ENCODE measurements at regions not wholly inside any gene's neighbourhood (a gene's known extent, or its start where the extent isn't known, plus 50 kb on each side); places are given as distances from the start of the nearest gene placed in this dataset.

GRCh38 chr7:18420748-18421147, 74.8 kb upstream of the HDAC9 start:
- DNase-seq: no peak

GRCh38 chr7:18421297-18422002, 74.1 kb upstream of the HDAC9 start:
- no peak for DNase-seq

- no peak for DNase-seq
Measured at GRCh38 chr7:18425227-18425626, 70.3 kb upstream of the HDAC9 start.

GRCh38 chr7:18425838-18426445, 69.6 kb upstream of the HDAC9 start:
- DNase-seq: no peak

GRCh38 chr7:18426564-18427226, 68.9 kb upstream of the HDAC9 start:
- DNase-seq: no peak

- DNase-seq: no peak
Measured at GRCh38 chr7:18429547-18429946, 66.0 kb upstream of the HDAC9 start.

GRCh38 chr7:18430810-18431209, 64.7 kb upstream of the HDAC9 start:
- no peak for DNase-seq

- DNase-seq: no peak
Measured at GRCh38 chr7:18434171-18434570, 61.4 kb upstream of the HDAC9 start.

GRCh38 chr7:18437101-18437500, 58.4 kb upstream of the HDAC9 start:
- DNase-seq: no peak

- DNase-seq: no peak
Measured at GRCh38 chr7:18440934-18441333, 54.6 kb upstream of the HDAC9 start.

GRCh38 chr7:18444826-18445225, 50.7 kb upstream of the HDAC9 start:
- DNase-seq: no peak

- no peak for DNase-seq
Measured at GRCh38 chr7:18445483-18445882, 50.1 kb upstream of the HDAC9 start.
